HEK293T (cell line): ENCODE measurements at regions not wholly inside any gene's neighbourhood (a gene's known extent, or its start where the extent isn't known, plus 50 kb on each side); places are given as distances from the start of the nearest gene placed in this dataset.

ENCODE experiments used
- FOXK2 ChIP-seq: fragments of 450-650 bp; IDR thresholded peaks from 2 replicates; pipeline ENCODE4 v1.6.1; 2016; ENCODE audit warnings: mild to moderate bottlenecking
- FOXM1 ChIP-seq: fragments of 450-650 bp; IDR thresholded peaks from 2 replicates; pipeline ENCODE4 v1.6.1; 2017; ENCODE audit warnings: mild to moderate bottlenecking, borderline replicate concordance
- L3MBTL2 ChIP-seq: fragments of 450-650 bp; conservative IDR thresholded peaks from 2 replicates; pipeline ENCODE4 v1.6.1; 2016; ENCODE audit warnings: mild to moderate bottlenecking
- NFRKB ChIP-seq: fragments of 450-650 bp; IDR thresholded peaks from 2 replicates; pipeline ENCODE4 v1.6.1; 2016; ENCODE audit warnings: mild to moderate bottlenecking, moderate library complexity
- PKNOX1 ChIP-seq: fragments of 450-650 bp; IDR thresholded peaks from 2 replicates; pipeline ENCODE4 v1.6.1; 2016
- SP1 ChIP-seq: fragments of 450-650 bp; IDR thresholded peaks from 2 replicates; pipeline ENCODE4 v1.6.1; 2017
- SUZ12 ChIP-seq: fragments of 450-650 bp; IDR thresholded peaks from 2 replicates; pipeline ENCODE4 v1.6.1; 2016; ENCODE audit warnings: mild to moderate bottlenecking
- ZNF384 ChIP-seq: fragments of 450-650 bp; IDR thresholded peaks from 2 replicates; pipeline ENCODE4 v1.6.1; 2016

DNA sequence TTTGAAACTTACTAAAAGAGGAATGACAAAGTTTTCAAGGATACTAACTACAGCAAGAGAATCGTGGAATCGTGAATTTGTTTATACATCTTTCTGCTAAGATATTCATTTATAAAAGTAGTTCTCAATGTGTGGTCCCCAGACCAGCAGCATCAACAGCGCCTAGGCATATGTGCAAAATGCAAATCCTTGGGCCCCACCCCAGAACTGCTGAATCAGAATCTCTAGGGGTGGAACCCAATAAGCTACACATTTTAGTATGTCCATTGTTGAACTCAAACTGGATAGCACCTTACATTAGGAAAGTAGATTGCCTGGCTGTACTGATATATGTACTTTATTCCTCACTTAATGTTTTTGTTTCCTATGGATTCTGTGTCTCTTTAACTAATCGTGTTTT, 346.0 kb downstream of the MFSD1 start:
- TF ChIP-seq SP1: no peak
- no peak for TF ChIP-seq L3MBTL2
- no peak for TF ChIP-seq SUZ12
- TF ChIP-seq FOXM1: no peak
- no peak for TF ChIP-seq FOXK2
- TF ChIP-seq PKNOX1: no peak
- TF ChIP-seq NFRKB: no peak
- TF ChIP-seq ZNF384: no peak
